ENCODE measurements at regions not wholly inside any gene's neighbourhood (a gene's known extent, or its start where the extent isn't known, plus 50 kb on each side); places are given as distances from the start of the nearest gene placed in this dataset.
"Not testable (repeated sequence)": the region's sequence is repeated elsewhere in the genome, so short reads cannot be mapped to it uniquely, and the experiment has no call there.

GRCh38 chr5:124502551-124502950, 243.9 kb downstream of the ZNF608 start:
- DNase-seq, result no peak

- DNase-seq, result not testable (repeated sequence)
Measured at GRCh38 chr5:124499818-124500217, 246.6 kb downstream of the ZNF608 start.

GRCh38 chr5:124496968-124497367, 249.5 kb downstream of the ZNF608 start:
- DNase-seq, result not testable (repeated sequence)

- DNase-seq, result no peak
Measured at GRCh38 chr5:124494540-124495116, 251.8 kb downstream of the ZNF608 start.

GRCh38 chr5:124492444-124493224, 253.8 kb downstream of the ZNF608 start:
- no peak for DNase-seq

GRCh38 chr5:124490315-124490714, 256.1 kb downstream of the ZNF608 start:
- not testable (repeated sequence) for DNase-seq

- no peak for DNase-seq
Measured at GRCh38 chr5:124481419-124481818, 265.0 kb downstream of the ZNF608 start.

- no peak for DNase-seq
Measured at GRCh38 chr5:124480964-124481363, 265.5 kb downstream of the ZNF608 start.

- DNase-seq, result no peak
Measured at GRCh38 chr5:124480022-124480421, 266.4 kb downstream of the ZNF608 start.

GRCh38 chr5:124478264-124478663, 268.2 kb downstream of the ZNF608 start:
- DNase-seq, result no peak

GRCh38 chr5:124477577-124477976, 268.9 kb downstream of the ZNF608 start:
- DNase-seq, result no peak

- no peak for DNase-seq
Measured at GRCh38 chr5:124477062-124477461, 269.4 kb downstream of the ZNF608 start.

- DNase-seq, result no peak
Measured at GRCh38 chr5:124474528-124475215, 271.8 kb downstream of the ZNF608 start.

- no peak for DNase-seq
Measured at GRCh38 chr5:124468671-124469411, 277.6 kb downstream of the ZNF608 start.

- no peak for DNase-seq
Measured at GRCh38 chr5:124467745-124468144, 278.7 kb downstream of the ZNF608 start.

- DNase-seq, result no peak
Measured at GRCh38 chr5:124466011-124466410, 280.4 kb downstream of the ZNF608 start.

GRCh38 chr5:124463851-124464250, 282.6 kb downstream of the ZNF608 start:
- no peak for DNase-seq

- no peak for DNase-seq
Measured at GRCh38 chr5:124462751-124463150, 283.7 kb downstream of the ZNF608 start.

- DNase-seq, result no peak
Measured at GRCh38 chr5:124461941-124462340, 284.5 kb downstream of the ZNF608 start.

GRCh38 chr5:124461157-124461556, 285.3 kb downstream of the ZNF608 start:
- no peak for DNase-seq

GRCh38 chr5:124460642-124461041, 285.8 kb downstream of the ZNF608 start:
- DNase-seq, result no peak

- DNase-seq, result no peak
Measured at GRCh38 chr5:124459984-124460383, 286.5 kb downstream of the ZNF608 start.

- DNase-seq, result no peak
Measured at GRCh38 chr5:124457901-124458300, 288.5 kb downstream of the ZNF608 start.
